ENCODE measurements at regions not wholly inside any gene's neighbourhood (a gene's known extent, or its start where the extent isn't known, plus 50 kb on each side); places are given as distances from the start of the nearest gene placed in this dataset.

GRCh38 chr4:23016981-23017380, 324.2 kb downstream of the GBA3 start:
- H3K4me3 ChIP-seq (ENCODE audit: insufficient read depth, low read length, poor library complexity, severe bottlenecking): no peak overlapping the region
- no peak overlapping the region for H3K27ac ChIP-seq (ENCODE audit: low read depth, low read length)
- H4K20me1 ChIP-seq (ENCODE audit: low read depth, low read length): no peaks in the 10 kb centered on the region
- no peak overlapping the region for H2AFZ ChIP-seq (ENCODE audit: low read depth, low read length, severe bottlenecking)
- no peaks in the 10 kb centered on the region for H3K27me3 ChIP-seq (ENCODE audit: low read length)
- TF ChIP-seq CTCF (IDR thresholded peaks at IDR 0.05; ENCODE audit: insufficient read depth, low read length, poor library complexity, severe bottlenecking) (no peak), EZH2phosphoT487 (conservative IDR thresholded peaks at IDR 0.05; ENCODE audit: low read length) (no peak)
- no peaks in the 10 kb centered on the region for H3K9me2 ChIP-seq (replicated peaks; ENCODE audit: insufficient read depth, low read length)
- H3K9ac ChIP-seq (ENCODE audit: low read length): no peak overlapping the region
- no peaks in the 10 kb centered on the region for H3K9me3 ChIP-seq (ENCODE audit: insufficient read depth, low read length)
- no peak overlapping the region for H3K4me2 ChIP-seq (ENCODE audit: low read depth, low read length, poor library complexity, severe bottlenecking)
- H3K79me2 ChIP-seq (ENCODE audit: insufficient read depth, low read length): no peaks in the 10 kb centered on the region
- no peaks in the 10 kb centered on the region for H3F3A ChIP-seq (ENCODE audit: insufficient read depth)
- H3K36me3 ChIP-seq (ENCODE audit: low read length): no peaks in the 10 kb centered on the region

GRCh38 chr4:23015821-23016220, 323.1 kb downstream of the GBA3 start:
- Histone ChIP-seq H3K9me3 (ENCODE audit: insufficient read depth, low read length) (no peaks in the 10 kb centered on the region), H3K4me2 (ENCODE audit: low read depth, low read length, poor library complexity, severe bottlenecking) (no peak overlapping the region), H3K27ac (ENCODE audit: low read depth, low read length) (no peak overlapping the region), H2AFZ (ENCODE audit: low read depth, low read length, severe bottlenecking) (no peak overlapping the region), H3K79me2 (ENCODE audit: insufficient read depth, low read length) (no peaks in the 10 kb centered on the region), H3K9me2 (replicated peaks; ENCODE audit: insufficient read depth, low read length) (no peaks in the 10 kb centered on the region), H3K36me3 (ENCODE audit: low read length) (no peaks in the 10 kb centered on the region), H3K27me3 (ENCODE audit: low read length) (no peaks in the 10 kb centered on the region), H3F3A (ENCODE audit: insufficient read depth) (no peaks in the 10 kb centered on the region), H4K20me1 (ENCODE audit: low read depth, low read length) (no peaks in the 10 kb centered on the region), H3K4me3 (ENCODE audit: insufficient read depth, low read length, poor library complexity, severe bottlenecking) (no peak overlapping the region), H3K9ac (ENCODE audit: low read length) (no peak overlapping the region)
- TF ChIP-seq CTCF (IDR thresholded peaks at IDR 0.05; ENCODE audit: insufficient read depth, low read length, poor library complexity, severe bottlenecking): no peak
- no peak for TF ChIP-seq EZH2phosphoT487 (conservative IDR thresholded peaks at IDR 0.05; ENCODE audit: low read length)

GRCh38 chr4:23009093-23009492, 316.4 kb downstream of the GBA3 start:
- Histone ChIP-seq H3K9me2 (replicated peaks; ENCODE audit: insufficient read depth, low read length) (no peaks in the 10 kb centered on the region), H3K79me2 (ENCODE audit: insufficient read depth, low read length) (no peaks in the 10 kb centered on the region), H3K9me3 (ENCODE audit: insufficient read depth, low read length) (no peaks in the 10 kb centered on the region), H4K20me1 (ENCODE audit: low read depth, low read length) (no peaks in the 10 kb centered on the region), H2AFZ (ENCODE audit: low read depth, low read length, severe bottlenecking) (no peak overlapping the region), H3K9ac (ENCODE audit: low read length) (no peak overlapping the region), H3F3A (ENCODE audit: insufficient read depth) (no peaks in the 10 kb centered on the region), H3K4me2 (ENCODE audit: low read depth, low read length, poor library complexity, severe bottlenecking) (no peak overlapping the region), H3K4me3 (ENCODE audit: insufficient read depth, low read length, poor library complexity, severe bottlenecking) (no peak overlapping the region), H3K36me3 (ENCODE audit: low read length) (no peaks in the 10 kb centered on the region), H3K27ac (ENCODE audit: low read depth, low read length) (no peak overlapping the region), H3K27me3 (ENCODE audit: low read length) (no peaks in the 10 kb centered on the region)
- TF ChIP-seq CTCF (IDR thresholded peaks at IDR 0.05; ENCODE audit: insufficient read depth, low read length, poor library complexity, severe bottlenecking) (no peak), EZH2phosphoT487 (conservative IDR thresholded peaks at IDR 0.05; ENCODE audit: low read length) (no peak)

DNA sequence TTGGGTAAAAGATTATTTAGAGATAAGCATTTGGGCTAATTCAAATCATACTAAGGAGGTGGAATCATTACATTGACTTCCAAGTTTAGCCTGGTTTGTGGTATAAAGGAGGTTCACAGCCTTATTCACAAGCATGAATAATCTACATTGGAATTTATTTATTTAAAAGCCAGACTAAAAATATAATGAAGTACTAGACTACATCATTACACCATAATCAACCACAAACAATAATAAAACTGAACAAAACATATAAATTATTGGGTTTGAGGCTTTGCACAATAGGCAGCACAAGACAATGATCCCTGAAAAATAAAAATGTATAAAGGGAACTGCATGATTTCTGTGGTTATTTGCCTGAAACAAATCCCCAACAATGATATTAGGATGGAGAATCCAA, 314.0 kb downstream of the GBA3 start:
- TF ChIP-seq EZH2phosphoT487 (conservative IDR thresholded peaks at IDR 0.05; ENCODE audit: low read length): no peak
- no peak for TF ChIP-seq CTCF (IDR thresholded peaks at IDR 0.05; ENCODE audit: insufficient read depth, low read length, poor library complexity, severe bottlenecking)
- Histone ChIP-seq H3K79me2 (ENCODE audit: insufficient read depth, low read length) (no peaks in the 10 kb centered on the region), H3K9me2 (replicated peaks; ENCODE audit: insufficient read depth, low read length) (no peaks in the 10 kb centered on the region), H4K20me1 (ENCODE audit: low read depth, low read length) (no peaks in the 10 kb centered on the region), H3K27me3 (ENCODE audit: low read length) (no peaks in the 10 kb centered on the region), H3K4me2 (ENCODE audit: low read depth, low read length, poor library complexity, severe bottlenecking) (no peak overlapping the region), H3F3A (ENCODE audit: insufficient read depth) (no peaks in the 10 kb centered on the region), H3K36me3 (ENCODE audit: low read length) (no peaks in the 10 kb centered on the region), H2AFZ (ENCODE audit: low read depth, low read length, severe bottlenecking) (no peak overlapping the region), H3K27ac (ENCODE audit: low read depth, low read length) (no peak overlapping the region), H3K9ac (ENCODE audit: low read length) (no peak overlapping the region), H3K4me3 (ENCODE audit: insufficient read depth, low read length, poor library complexity, severe bottlenecking) (no peak overlapping the region), H3K9me3 (ENCODE audit: insufficient read depth, low read length) (no peaks in the 10 kb centered on the region)

Measured in SU-DHL-6 (cell line).